ENCODE measurements at regions not wholly inside any gene's neighbourhood (a gene's known extent, or its start where the extent isn't known, plus 50 kb on each side); places are given as distances from the start of the nearest gene placed in this dataset.

- Histone ChIP-seq H3K36me3 (no peaks in the 10 kb centered on the region), H3K4me3 (no peak overlapping the region), H3K9me3 (ENCODE audit: low read depth) (no peaks in the 10 kb centered on the region), H3K4me1 (ENCODE audit: low read depth) (peaks cover 3% of the 10 kb centered on the region), H3K27ac (no peak overlapping the region), H3K27me3 (no peaks in the 10 kb centered on the region)
- TF ChIP-seq CTCF (IDR thresholded peaks at IDR 0.05; ENCODE audit: low read depth, low read length): no peak
- no peak for DNase-seq (ENCODE audit: low read depth in 1 of 2, low spot score in 1 of 2)
These were observed 61.4 kb upstream of the ST6GALNAC3 start for GRCh38 chr1:76013206-76013581.

- Histone ChIP-seq H3K9me3 (ENCODE audit: low read depth) (no peaks in the 10 kb centered on the region), H3K4me1 (ENCODE audit: low read depth) (peaks cover 3% of the 10 kb centered on the region), H3K27ac (no peak overlapping the region), H3K27me3 (no peaks in the 10 kb centered on the region), H3K4me3 (no peak overlapping the region), H3K36me3 (no peaks in the 10 kb centered on the region)
- no peak for TF ChIP-seq CTCF (IDR thresholded peaks at IDR 0.05; ENCODE audit: low read depth, low read length)
- no peak for DNase-seq (ENCODE audit: low read depth in 1 of 2, low spot score in 1 of 2)
These were observed 59.0 kb upstream of the ST6GALNAC3 start for GRCh38 chr1:76015478-76016103.

- Histone ChIP-seq H3K9me3 (ENCODE audit: low read depth) (no peaks in the 10 kb centered on the region), H3K4me1 (ENCODE audit: low read depth) (no peaks in the 10 kb centered on the region), H3K4me3 (no peak overlapping the region), H3K27ac (no peak overlapping the region), H3K36me3 (no peaks in the 10 kb centered on the region), H3K27me3 (no peaks in the 10 kb centered on the region)
- no peak for DNase-seq (ENCODE audit: low read depth in 1 of 2, low spot score in 1 of 2)
- no peak for TF ChIP-seq CTCF (IDR thresholded peaks at IDR 0.05; ENCODE audit: low read depth, low read length)
These were observed 56.5 kb upstream of the ST6GALNAC3 start for GRCh38 chr1:76018045-76018444.

GRCh38 chr1:76021846-76022245, 52.7 kb upstream of the ST6GALNAC3 start:
- H3K4me3 ChIP-seq: no peak overlapping the region
- H3K9me3 ChIP-seq (ENCODE audit: low read depth): no peaks in the 10 kb centered on the region
- no peak for TF ChIP-seq CTCF (IDR thresholded peaks at IDR 0.05; ENCODE audit: low read depth, low read length)
- H3K27me3 ChIP-seq: no peaks in the 10 kb centered on the region
- DNase-seq (ENCODE audit: low read depth in 1 of 2, low spot score in 1 of 2): no peak
- H3K27ac ChIP-seq: no peak overlapping the region
- H3K36me3 ChIP-seq: no peaks in the 10 kb centered on the region
- H3K4me1 ChIP-seq (ENCODE audit: low read depth): peaks cover 11% of the 10 kb centered on the region

GRCh38 chr1:76023669-76024435, 50.7 kb upstream of the ST6GALNAC3 start:
- peak in 1 of 2 donors; percentile 6 for DNase-seq (ENCODE audit: low read depth in 1 of 2, low spot score in 1 of 2)
- Histone ChIP-seq H3K4me1 (ENCODE audit: low read depth) (peaks cover 11% of the 10 kb centered on the region), H3K9me3 (ENCODE audit: low read depth) (no peaks in the 10 kb centered on the region)

More at GRCh38 chr1:76023669-76024435, 50.7 kb upstream of the ST6GALNAC3 start:
- peak overlapping the region; percentile 58 for H3K27ac ChIP-seq
- H3K4me3 ChIP-seq: no peak overlapping the region
- H3K27me3 ChIP-seq: no peaks in the 10 kb centered on the region
- no peak for TF ChIP-seq CTCF (IDR thresholded peaks at IDR 0.05; ENCODE audit: low read depth, low read length)
- H3K36me3 ChIP-seq: no peaks in the 10 kb centered on the region

Measured in cardiac muscle cell (in vitro differentiated cells and primary cell).